ENCODE measurements at regions not wholly inside any gene's neighbourhood (a gene's known extent, or its start where the extent isn't known, plus 50 kb on each side); places are given as distances from the start of the nearest gene placed in this dataset.

GRCh38 chr6:126632271-126632670 lies 292.4 kb downstream of the CENPW start:
- no peak overlapping the region for H2AK5ac ChIP-seq (ENCODE audit: low read length)
- no peak overlapping the region for H3K23ac ChIP-seq (ENCODE audit: low read length)
- H3K79me1 ChIP-seq (ENCODE audit: low read length) = no peaks in the 10 kb centered on the region
- no peak overlapping the region for H3K4me3 ChIP-seq (ENCODE audit: low read depth, low read length)
- H3K9ac ChIP-seq (ENCODE audit: low read length) = no peak overlapping the region
- no peak overlapping the region for H3K4me2 ChIP-seq (ENCODE audit: low read length)
- H3K27me3 ChIP-seq (ENCODE audit: insufficient read depth, low read length) = no peaks in the 10 kb centered on the region
- H2BK120ac ChIP-seq (ENCODE audit: insufficient read depth, low read length, poor library complexity) = no peak overlapping the region
- H3K27ac ChIP-seq (ENCODE audit: low read depth, low read length) = no peak overlapping the region
- no peak overlapping the region for H2BK5ac ChIP-seq (ENCODE audit: low read depth, low read length, poor library complexity)
- no peak overlapping the region for H3K14ac ChIP-seq (ENCODE audit: low read length)
- H2AFZ ChIP-seq (ENCODE audit: insufficient read depth, low read length, poor library complexity) = no peak overlapping the region
- WGBS (ENCODE audit: extremely low coverage, insufficient coverage, insufficient read length) = no CpG with 5 or more reads among the region's 1 CpG
- H3K4me1 ChIP-seq (ENCODE audit: control insufficient read depth in 1 of 2, insufficient read depth in 2 of 2, low read length in 2 of 2) = peaks cover 0 to 2% of the 10 kb centered on the region in 2 experiments
- H3K4ac ChIP-seq (ENCODE audit: low read depth, low read length) = no peak overlapping the region
- H4K8ac ChIP-seq (ENCODE audit: low read depth, low read length) = no peak overlapping the region
- no peak overlapping the region for H2BK12ac ChIP-seq (ENCODE audit: low read length)
- H4K12ac ChIP-seq (ENCODE audit: low read depth, low read length) = no peak overlapping the region
- no peak overlapping the region for H3K18ac ChIP-seq (ENCODE audit: low read length)
- no peak for DNase-seq
- H3K36me3 ChIP-seq (ENCODE audit: control insufficient read depth in 1 of 2, insufficient read depth in 2 of 2, low read length in 2 of 2) = no peaks in the 10 kb centered on the region
- H3K9me3 ChIP-seq (ENCODE audit: insufficient read depth, low read depth, low read length) = no peaks in the 10 kb centered on the region
- H3K79me2 ChIP-seq (ENCODE audit: control insufficient read depth, insufficient read depth, low read length, poor library complexity) = no peaks in the 10 kb centered on the region
- no peak overlapping the region for H4K91ac ChIP-seq (ENCODE audit: low read depth, low read length)

DNA sequence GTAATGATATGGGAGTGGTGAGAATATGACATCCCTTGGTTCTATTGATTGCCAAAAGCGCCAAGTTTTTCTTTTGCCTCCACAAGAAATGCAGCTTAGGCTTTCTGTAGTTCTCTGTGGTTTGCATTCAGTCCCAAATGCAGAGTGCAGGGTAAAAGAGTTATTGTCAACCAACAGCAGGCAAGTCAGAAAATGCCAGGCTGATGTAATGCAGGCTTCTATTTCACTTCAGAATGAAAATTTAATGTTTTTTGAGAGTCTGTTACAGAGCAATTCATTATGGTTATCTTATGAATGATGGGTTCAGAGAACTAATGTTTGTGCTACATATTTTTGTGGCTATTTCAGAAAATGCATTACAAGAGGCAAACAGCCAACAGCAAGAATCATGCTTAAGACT lies 293.5 kb downstream of the CENPW start:
- no peak overlapping the region for H3K18ac ChIP-seq (ENCODE audit: low read length)

DNA sequence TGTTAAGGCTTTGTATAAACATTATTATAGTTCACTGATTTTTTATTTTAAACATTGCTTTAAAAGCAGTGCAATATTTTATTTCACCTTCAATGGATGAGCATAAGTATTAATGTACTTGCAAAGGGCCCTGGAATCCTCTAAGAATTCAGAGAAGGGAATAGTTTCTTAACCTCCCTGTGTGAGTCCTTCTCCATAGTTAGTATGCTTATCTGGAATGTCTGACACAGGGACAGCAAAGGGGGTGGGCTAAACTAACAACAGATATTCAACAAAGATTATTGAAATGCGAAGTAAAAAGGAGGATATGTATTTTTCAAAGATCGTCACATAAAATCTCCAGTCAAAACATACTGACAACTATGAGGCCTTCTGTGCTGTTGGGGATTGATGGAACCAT lies 300.4 kb downstream of the CENPW start:
- Histone ChIP-seq H3K79me2 (ENCODE audit: control insufficient read depth, insufficient read depth, low read length, poor library complexity) (no peaks in the 10 kb centered on the region), H4K91ac (ENCODE audit: low read depth, low read length) (no peak overlapping the region), H3K9me3 (ENCODE audit: insufficient read depth, low read depth, low read length) (no peaks in the 10 kb centered on the region), H3K27ac (ENCODE audit: low read depth, low read length) (no peak overlapping the region), H4K8ac (ENCODE audit: low read depth, low read length) (no peak overlapping the region), H3K18ac (ENCODE audit: low read length) (no peak overlapping the region), H3K4ac (ENCODE audit: low read depth, low read length) (no peak overlapping the region), H3K9ac (ENCODE audit: low read length) (no peak overlapping the region), H3K23ac (ENCODE audit: low read length) (no peak overlapping the region), H2BK120ac (ENCODE audit: insufficient read depth, low read length, poor library complexity) (no peak overlapping the region), H3K4me2 (ENCODE audit: low read length) (no peak overlapping the region), H2BK12ac (ENCODE audit: low read length) (no peak overlapping the region), H3K14ac (ENCODE audit: low read length) (no peak overlapping the region), H3K4me3 (ENCODE audit: low read depth, low read length) (no peak overlapping the region), H3K36me3 (ENCODE audit: control insufficient read depth in 1 of 2, insufficient read depth in 2 of 2, low read length in 2 of 2) (no peaks in the 10 kb centered on the region), H2AFZ (ENCODE audit: insufficient read depth, low read length, poor library complexity) (no peak overlapping the region), H2AK5ac (ENCODE audit: low read length) (no peak overlapping the region), H3K27me3 (ENCODE audit: insufficient read depth, low read length) (no peaks in the 10 kb centered on the region), H2BK5ac (ENCODE audit: low read depth, low read length, poor library complexity) (no peak overlapping the region), H3K79me1 (ENCODE audit: low read length) (no peaks in the 10 kb centered on the region), H3K4me1 (ENCODE audit: control insufficient read depth in 1 of 2, insufficient read depth in 2 of 2, low read length in 2 of 2) (no peaks in the 10 kb centered on the region), H4K12ac (ENCODE audit: low read depth, low read length) (no peak overlapping the region)
- WGBS (ENCODE audit: extremely low coverage, insufficient coverage, insufficient read length) = no CpG with 5 or more reads among the region's 2 CpGs
- no peak for DNase-seq

More for the DNA sequence above, 293.5 kb downstream of the CENPW start:
- peak overlapping the region; percentile 25 for H3K27ac ChIP-seq (ENCODE audit: low read depth, low read length)
- no peak overlapping the region for H2AFZ ChIP-seq (ENCODE audit: insufficient read depth, low read length, poor library complexity)
- no peak overlapping the region for H3K23ac ChIP-seq (ENCODE audit: low read length)
- no peaks in the 10 kb centered on the region for H3K27me3 ChIP-seq (ENCODE audit: insufficient read depth, low read length)
- H3K4ac ChIP-seq (ENCODE audit: low read depth, low read length) = no peak overlapping the region
- H3K36me3 ChIP-seq (ENCODE audit: control insufficient read depth in 1 of 2, insufficient read depth in 2 of 2, low read length in 2 of 2) = no peaks in the 10 kb centered on the region
- H4K8ac ChIP-seq (ENCODE audit: low read depth, low read length) = no peak overlapping the region
- no peak overlapping the region for H2BK5ac ChIP-seq (ENCODE audit: low read depth, low read length, poor library complexity)
- no peak for DNase-seq
- WGBS (ENCODE audit: extremely low coverage, insufficient coverage, insufficient read length) = no CpG with 5 or more reads among the region's 1 CpG
- no peak overlapping the region for H3K4me2 ChIP-seq (ENCODE audit: low read length)
- H4K91ac ChIP-seq (ENCODE audit: low read depth, low read length) = no peak overlapping the region
- peaks cover 0 to 2% of the 10 kb centered on the region in 2 experiments for H3K4me1 ChIP-seq (ENCODE audit: control insufficient read depth in 1 of 2, insufficient read depth in 2 of 2, low read length in 2 of 2)
- H3K14ac ChIP-seq (ENCODE audit: low read length) = no peak overlapping the region
- H2AK5ac ChIP-seq (ENCODE audit: low read length) = no peak overlapping the region
- H3K9me3 ChIP-seq (ENCODE audit: insufficient read depth, low read depth, low read length) = no peaks in the 10 kb centered on the region
- H3K4me3 ChIP-seq (ENCODE audit: low read depth, low read length) = no peak overlapping the region
- no peak overlapping the region for H2BK120ac ChIP-seq (ENCODE audit: insufficient read depth, low read length, poor library complexity)
- peak overlapping the region; percentile 40 for H2BK12ac ChIP-seq (ENCODE audit: low read length)
- no peak overlapping the region for H3K9ac ChIP-seq (ENCODE audit: low read length)
- H4K12ac ChIP-seq (ENCODE audit: low read depth, low read length) = no peak overlapping the region
- H3K79me1 ChIP-seq (ENCODE audit: low read length) = no peaks in the 10 kb centered on the region
- no peaks in the 10 kb centered on the region for H3K79me2 ChIP-seq (ENCODE audit: control insufficient read depth, insufficient read depth, low read length, poor library complexity)

GRCh38 chr6:126640921-126641320 lies 301.0 kb downstream of the CENPW start:
- H3K79me1 ChIP-seq (ENCODE audit: low read length) = no peaks in the 10 kb centered on the region
- DNase-seq = no peak
- no peaks in the 10 kb centered on the region for H3K4me1 ChIP-seq (ENCODE audit: control insufficient read depth in 1 of 2, insufficient read depth in 2 of 2, low read length in 2 of 2)
- no peak overlapping the region for H3K4me2 ChIP-seq (ENCODE audit: low read length)
- no peak overlapping the region for H4K12ac ChIP-seq (ENCODE audit: low read depth, low read length)
- no peak overlapping the region for H3K18ac ChIP-seq (ENCODE audit: low read length)
- H3K36me3 ChIP-seq (ENCODE audit: control insufficient read depth in 1 of 2, insufficient read depth in 2 of 2, low read length in 2 of 2) = no peaks in the 10 kb centered on the region
- H3K14ac ChIP-seq (ENCODE audit: low read length) = no peak overlapping the region
- no peaks in the 10 kb centered on the region for H3K9me3 ChIP-seq (ENCODE audit: insufficient read depth, low read depth, low read length)
- no peak overlapping the region for H3K9ac ChIP-seq (ENCODE audit: low read length)
- H2BK5ac ChIP-seq (ENCODE audit: low read depth, low read length, poor library complexity) = no peak overlapping the region
- H3K27me3 ChIP-seq (ENCODE audit: insufficient read depth, low read length) = no peaks in the 10 kb centered on the region
- H3K4me3 ChIP-seq (ENCODE audit: low read depth, low read length) = no peak overlapping the region
- no peak overlapping the region for H2BK12ac ChIP-seq (ENCODE audit: low read length)
- no peaks in the 10 kb centered on the region for H3K79me2 ChIP-seq (ENCODE audit: control insufficient read depth, insufficient read depth, low read length, poor library complexity)
- H3K4ac ChIP-seq (ENCODE audit: low read depth, low read length) = no peak overlapping the region
- H3K23ac ChIP-seq (ENCODE audit: low read length) = no peak overlapping the region
- H4K8ac ChIP-seq (ENCODE audit: low read depth, low read length) = no peak overlapping the region
- no peak overlapping the region for H2AFZ ChIP-seq (ENCODE audit: insufficient read depth, low read length, poor library complexity)
- H4K91ac ChIP-seq (ENCODE audit: low read depth, low read length) = no peak overlapping the region
- no peak overlapping the region for H2AK5ac ChIP-seq (ENCODE audit: low read length)
- no peak overlapping the region for H2BK120ac ChIP-seq (ENCODE audit: insufficient read depth, low read length, poor library complexity)
- H3K27ac ChIP-seq (ENCODE audit: low read depth, low read length) = no peak overlapping the region

Measured in trophoblast cell (in vitro differentiated cells and primary cell).